Trophoblast cell (in vitro differentiated cells and primary cell): ENCODE measurements at regions not wholly inside any gene's neighbourhood (a gene's known extent, or its start where the extent isn't known, plus 50 kb on each side); places are given as distances from the start of the nearest gene placed in this dataset.
"Not testable (repeated sequence)": the region's sequence is repeated elsewhere in the genome, so short reads cannot be mapped to it uniquely, and the experiment has no call there.

Experiments used
- DNase-seq, 2 donors: peaks; one replicate each; pipeline ENCODE4 v3.0.0-alpha.2; 2016
- H2AFZ ChIP-seq: 2 replicates; pipeline ENCODE4 v1.6.1; 2013; ENCODE audit warnings: low read length, moderate library complexity, mild to moderate bottlenecking; ENCODE audit not compliant: insufficient read depth, poor library complexity
- H2AK5ac ChIP-seq: 2 replicates; pipeline ENCODE4 v1.6.1; 2013; ENCODE audit warnings: mild to moderate bottlenecking, low read length
- H2BK120ac ChIP-seq: 2 replicates; pipeline ENCODE4 v1.6.1; 2013; ENCODE audit warnings: low read length, mild to moderate bottlenecking, moderate library complexity; ENCODE audit not compliant: insufficient read depth, poor library complexity
- H2BK12ac ChIP-seq: 2 replicates; pipeline ENCODE4 v1.6.1; 2013; ENCODE audit warnings: mild to moderate bottlenecking, low read length, moderate library complexity
- H2BK5ac ChIP-seq: 2 replicates; pipeline ENCODE4 v1.6.1; 2013; ENCODE audit warnings: low read length, low read depth, moderate library complexity, mild to moderate bottlenecking; ENCODE audit not compliant: poor library complexity
- H3K14ac ChIP-seq: 2 replicates; pipeline ENCODE4 v1.6.1; 2013; ENCODE audit warnings: mild to moderate bottlenecking, low read length
- H3K18ac ChIP-seq: 2 replicates; pipeline ENCODE4 v1.6.1; 2013; ENCODE audit warnings: mild to moderate bottlenecking, low read length
- H3K23ac ChIP-seq: 2 replicates; pipeline ENCODE4 v1.6.1; 2013; ENCODE audit warnings: low read length
- H3K27ac ChIP-seq: 2 replicates; pipeline ENCODE4 v1.5.1; 2013; ENCODE audit warnings: low read depth, mild to moderate bottlenecking, inconsistent platforms, low read length, moderate library complexity
- H3K27me3 ChIP-seq: 2 replicates; pipeline ENCODE4 v1.6.1; 2013; ENCODE audit warnings: inconsistent platforms, mild to moderate bottlenecking, low read length, moderate library complexity; ENCODE audit not compliant: insufficient read depth
- H3K36me3 ChIP-seq, 2 experiments: 1 replicate in 1 of 2; 2 replicates in 1 of 2; pipeline ENCODE4 v1.6.1; 2013; ENCODE audit warnings: low read length in 2 of 2, mild to moderate bottlenecking in 2 of 2, moderate library complexity in 1 of 2; ENCODE audit not compliant: insufficient read depth in 2 of 2, control insufficient read depth in 1 of 2
- H3K4ac ChIP-seq: 2 replicates; pipeline ENCODE4 v1.6.1; 2013; ENCODE audit warnings: low read depth, mild to moderate bottlenecking, low read length, moderate library complexity
- H3K4me1 ChIP-seq, 2 experiments: 1 replicate in 1 of 2; 2 replicates in 1 of 2; pipeline ENCODE4 v1.6.1; 2013; ENCODE audit warnings: low read length in 2 of 2, mild to moderate bottlenecking in 2 of 2, moderate library complexity in 1 of 2; ENCODE audit not compliant: insufficient read depth in 2 of 2, control insufficient read depth in 1 of 2
- H3K4me2 ChIP-seq: 2 replicates; pipeline ENCODE4 v1.6.1; 2013; ENCODE audit warnings: inconsistent platforms, mild to moderate bottlenecking, low read length, moderate library complexity
- H3K4me3 ChIP-seq: 2 replicates; pipeline ENCODE4 v1.5.1; 2013; ENCODE audit warnings: mild to moderate bottlenecking, low read depth, low read length, inconsistent platforms
- H3K79me1 ChIP-seq: one replicate; pipeline ENCODE4 v1.6.1; 2013; ENCODE audit warnings: low read length
- H3K79me2 ChIP-seq: 2 replicates; pipeline ENCODE4 v1.6.1; 2013; ENCODE audit warnings: low read length, mild to moderate bottlenecking; ENCODE audit not compliant: control insufficient read depth, insufficient read depth, poor library complexity
- H3K9ac ChIP-seq: 2 replicates; pipeline ENCODE4 v1.6.1; 2013; ENCODE audit warnings: mild to moderate bottlenecking, low read length
- H3K9me3 ChIP-seq: 2 replicates; pipeline ENCODE4 v1.6.1; 2013; ENCODE audit warnings: low read depth, mild to moderate bottlenecking, control low read depth, inconsistent platforms, low read length; ENCODE audit not compliant: insufficient read depth
- H4K12ac ChIP-seq: 2 replicates; pipeline ENCODE4 v1.6.1; 2013; ENCODE audit warnings: low read depth, mild to moderate bottlenecking, low read length, moderate library complexity
- H4K8ac ChIP-seq: 2 replicates; pipeline ENCODE4 v1.6.1; 2013; ENCODE audit warnings: low read depth, mild to moderate bottlenecking, low read length, moderate library complexity
- H4K91ac ChIP-seq: one replicate; pipeline ENCODE4 v1.6.1; 2013; ENCODE audit warnings: low read depth, mild to moderate bottlenecking, low read length, moderate library complexity
- WGBS: extraction: QIAGEN DNeasy Blood & Tissue Kit; methylation state at CpG from one replicate; pipeline ENCODE4 v1.1.7; 2013; ENCODE audit warnings: missing lambda C conversion rate; ENCODE audit not compliant: insufficient read length, insufficient coverage; ENCODE audit errors: extremely low coverage; 5-methylcytosine and 5-hydroxymethylcytosine counted together

- Histone ChIP-seq H4K91ac (no peak overlapping the region), H3K4me2 (no peak overlapping the region), H3K36me3 (no peaks in the 10 kb centered on the region), H2BK120ac (no peak overlapping the region), H3K4me1 (no peaks in the 10 kb centered on the region), H3K14ac (no peak overlapping the region), H3K9ac (no peak overlapping the region), H3K27ac (no peak overlapping the region), H3K9me3 (no peaks in the 10 kb centered on the region), H3K79me1 (no peaks in the 10 kb centered on the region), H4K12ac (no peak overlapping the region), H2AFZ (no peak overlapping the region), H3K4ac (no peak overlapping the region), H2AK5ac (no peak overlapping the region), H3K79me2 (no peaks in the 10 kb centered on the region), H3K23ac (no peak overlapping the region), H3K18ac (no peak overlapping the region), H4K8ac (no peak overlapping the region), H3K27me3 (no peaks in the 10 kb centered on the region), H2BK5ac (no peak overlapping the region), H3K4me3 (no peak overlapping the region), H2BK12ac (no peak overlapping the region)
- WGBS, result no CpG with 5 or more reads among the region's 3 CpGs
- no peak for DNase-seq
These were observed 2393.9 kb downstream of the ARAP2 start for GRCh38 chr4:33850371-33850902.

GRCh38 chr4:33853670-33854069 lies 2390.6 kb downstream of the ARAP2 start:
- H3K4me1 ChIP-seq, H2BK12ac ChIP-seq, H3K14ac ChIP-seq, H3K27ac ChIP-seq, H3K4ac ChIP-seq, H3K36me3 ChIP-seq, H2AFZ ChIP-seq, H3K27me3 ChIP-seq, H3K4me3 ChIP-seq, H3K23ac ChIP-seq, H3K79me1 ChIP-seq, H3K9ac ChIP-seq, H2AK5ac ChIP-seq, H4K12ac ChIP-seq, H4K91ac ChIP-seq, DNase-seq, H3K4me2 ChIP-seq, H4K8ac ChIP-seq, H3K79me2 ChIP-seq, H2BK5ac ChIP-seq, H2BK120ac ChIP-seq, H3K18ac ChIP-seq, H3K9me3 ChIP-seq: not testable (repeated sequence)

- no peak overlapping the region for H3K14ac ChIP-seq
- WGBS, result no CpG with 5 or more reads among the region's 6 CpGs
- DNase-seq, result no peak
- no peaks in the 10 kb centered on the region for H3K79me2 ChIP-seq
- no peak overlapping the region for H2BK5ac ChIP-seq
- no peak overlapping the region for H2AFZ ChIP-seq
- no peak overlapping the region for H3K4me2 ChIP-seq
- no peak overlapping the region for H3K18ac ChIP-seq
- no peak overlapping the region for H3K4ac ChIP-seq
- H2BK12ac ChIP-seq, result no peak overlapping the region
- no peaks in the 10 kb centered on the region for H3K27me3 ChIP-seq
- H4K12ac ChIP-seq, result no peak overlapping the region
- H3K36me3 ChIP-seq, result no peaks in the 10 kb centered on the region
- no peak overlapping the region for H2AK5ac ChIP-seq
- no peaks in the 10 kb centered on the region for H3K79me1 ChIP-seq
- H3K27ac ChIP-seq, result no peak overlapping the region
- no peak overlapping the region for H4K91ac ChIP-seq
- H4K8ac ChIP-seq, result no peak overlapping the region
- H3K9ac ChIP-seq, result no peak overlapping the region
- no peaks in the 10 kb centered on the region for H3K9me3 ChIP-seq
- H3K4me1 ChIP-seq, result no peaks in the 10 kb centered on the region
- H3K23ac ChIP-seq, result no peak overlapping the region
- H2BK120ac ChIP-seq, result no peak overlapping the region
- no peak overlapping the region for H3K4me3 ChIP-seq
These were observed 2379.9 kb downstream of the ARAP2 start for GRCh38 chr4:33864290-33864859.

- no peak overlapping the region for H3K18ac ChIP-seq
- no peaks in the 10 kb centered on the region for H3K36me3 ChIP-seq
- no peaks in the 10 kb centered on the region for H3K27me3 ChIP-seq
- H2BK120ac ChIP-seq, result no peak overlapping the region
- no peaks in the 10 kb centered on the region for H3K79me2 ChIP-seq
- H3K4me1 ChIP-seq, result no peaks in the 10 kb centered on the region
- H3K14ac ChIP-seq, result no peak overlapping the region
- no peak overlapping the region for H2AK5ac ChIP-seq
- no peak overlapping the region for H2AFZ ChIP-seq
- no peak overlapping the region for H4K91ac ChIP-seq
- H3K27ac ChIP-seq, result no peak overlapping the region
- H4K8ac ChIP-seq, result no peak overlapping the region
- WGBS, result no CpG with 5 or more reads among the region's 1 CpG
- no peak overlapping the region for H3K4me2 ChIP-seq
- no peaks in the 10 kb centered on the region for H3K79me1 ChIP-seq
- no peak overlapping the region for H3K4ac ChIP-seq
- DNase-seq, result no peak
- no peak overlapping the region for H3K9ac ChIP-seq
- H3K9me3 ChIP-seq, result no peaks in the 10 kb centered on the region
- H2BK12ac ChIP-seq, result no peak overlapping the region
- no peak overlapping the region for H3K4me3 ChIP-seq
- H4K12ac ChIP-seq, result no peak overlapping the region
- H2BK5ac ChIP-seq, result no peak overlapping the region
- no peak overlapping the region for H3K23ac ChIP-seq
These were observed 2370.5 kb downstream of the ARAP2 start for GRCh38 chr4:33873791-33874190.
